ENCODE measurements at regions not wholly inside any gene's neighbourhood (a gene's known extent, or its start where the extent isn't known, plus 50 kb on each side); places are given as distances from the start of the nearest gene placed in this dataset.
A peak's percentile ranks its signal among the peaks of the same experiment; 100 is the strongest.
"Not testable (repeated sequence)": the region's sequence is repeated elsewhere in the genome, so short reads cannot be mapped to it uniquely, and the experiment has no call there.

GRCh38 chr6:82775361-82775760 lies 290.3 kb downstream of the UBE3D start:
- H3K4me3 ChIP-seq, result no peak overlapping the region
- no peak overlapping the region for H3K27ac ChIP-seq

- H3K27ac ChIP-seq, result no peak overlapping the region
- H3K4me3 ChIP-seq, result no peak overlapping the region
Observed at GRCh38 chr6:82775981-82776380, 289.7 kb downstream of the UBE3D start.

GRCh38 chr6:82779041-82779440 lies 286.6 kb downstream of the UBE3D start:
- Histone ChIP-seq H3K4me3 (no peak overlapping the region), H3K27ac (no peak overlapping the region)

GRCh38 chr6:82780334-82780733 lies 285.3 kb downstream of the UBE3D start:
- no peak overlapping the region for H3K27ac ChIP-seq
- no peak overlapping the region for H3K4me3 ChIP-seq

- Histone ChIP-seq H3K27ac (no peak overlapping the region), H3K4me3 (no peak overlapping the region)
Observed at GRCh38 chr6:82781620-82782204, 283.9 kb downstream of the UBE3D start.

- H3K4me3 ChIP-seq, result no peak overlapping the region
- no peak overlapping the region for H3K27ac ChIP-seq
Observed at GRCh38 chr6:82783587-82784236, 281.9 kb downstream of the UBE3D start.

- H3K27ac ChIP-seq, result no peak overlapping the region
- H3K4me3 ChIP-seq, result no peak overlapping the region
Observed at GRCh38 chr6:82785206-82785605, 280.4 kb downstream of the UBE3D start.

- H3K4me3 ChIP-seq, result no peak overlapping the region
- no peak overlapping the region for H3K27ac ChIP-seq
Observed at GRCh38 chr6:82786248-82786647, 279.4 kb downstream of the UBE3D start.

- no peak overlapping the region for H3K27ac ChIP-seq
- H3K4me3 ChIP-seq, result no peak overlapping the region
Observed at GRCh38 chr6:82795940-82796339, 269.7 kb downstream of the UBE3D start.

GRCh38 chr6:82801083-82801482 lies 264.6 kb downstream of the UBE3D start:
- Histone ChIP-seq H3K27ac (no peak overlapping the region), H3K4me3 (no peak overlapping the region)

GRCh38 chr6:82816243-82816642 lies 249.4 kb downstream of the UBE3D start:
- not testable (repeated sequence) for H3K4me3 ChIP-seq, H3K27ac ChIP-seq

- Histone ChIP-seq H3K4me3 (no peak overlapping the region), H3K27ac (no peak overlapping the region)
Observed at GRCh38 chr6:82818727-82819126, 246.9 kb downstream of the UBE3D start.

- Histone ChIP-seq H3K27ac (no peak overlapping the region), H3K4me3 (no peak overlapping the region)
Observed at GRCh38 chr6:82823361-82823760, 242.3 kb downstream of the UBE3D start.

- Histone ChIP-seq H3K4me3 (no peak overlapping the region), H3K27ac (peak overlapping the region in 1 of 21 experiments; percentile 8)
Observed at GRCh38 chr6:82832811-82833210, 232.8 kb downstream of the UBE3D start.

GRCh38 chr6:82833481-82833880 lies 232.2 kb downstream of the UBE3D start:
- Histone ChIP-seq H3K27ac (no peak overlapping the region), H3K4me3 (no peak overlapping the region)

- Histone ChIP-seq H3K27ac (no peak overlapping the region), H3K4me3 (no peak overlapping the region)
Observed at GRCh38 chr6:82836022-82836575, 229.5 kb downstream of the UBE3D start.

GRCh38 chr6:82840571-82840970 lies 225.1 kb downstream of the UBE3D start:
- H3K27ac ChIP-seq, result no peak overlapping the region

GRCh38 chr6:82841309-82841708 lies 224.3 kb downstream of the UBE3D start:
- no peak overlapping the region for H3K4me3 ChIP-seq
- no peak overlapping the region for H3K27ac ChIP-seq

More at GRCh38 chr6:82840571-82840970, 225.1 kb downstream of the UBE3D start:
- H3K4me3 ChIP-seq, result no peak overlapping the region
